ENCODE measurements at regions not wholly inside any gene's neighbourhood (a gene's known extent, or its start where the extent isn't known, plus 50 kb on each side); places are given as distances from the start of the nearest gene placed in this dataset.
"Not testable (repeated sequence)": the region's sequence is repeated elsewhere in the genome, so short reads cannot be mapped to it uniquely, and the experiment has no call there.

- H3K4me3 ChIP-seq (ENCODE audit: low read depth, low read length), result no peak overlapping the region
- TF ChIP-seq CTCF (IDR thresholded peaks at IDR 0.05; ENCODE audit: low read depth, low read length) (no peak), MAX (IDR thresholded peaks at IDR 0.05; ENCODE audit: low read depth, low read length) (no peak), POLR2A (IDR thresholded peaks at IDR 0.05; ENCODE audit: extremely low read depth, insufficient read length) (no peak)
Measured at GRCh38 chr2:186962085-186962747, 113.2 kb upstream of the ZSWIM2 start.

DNA sequence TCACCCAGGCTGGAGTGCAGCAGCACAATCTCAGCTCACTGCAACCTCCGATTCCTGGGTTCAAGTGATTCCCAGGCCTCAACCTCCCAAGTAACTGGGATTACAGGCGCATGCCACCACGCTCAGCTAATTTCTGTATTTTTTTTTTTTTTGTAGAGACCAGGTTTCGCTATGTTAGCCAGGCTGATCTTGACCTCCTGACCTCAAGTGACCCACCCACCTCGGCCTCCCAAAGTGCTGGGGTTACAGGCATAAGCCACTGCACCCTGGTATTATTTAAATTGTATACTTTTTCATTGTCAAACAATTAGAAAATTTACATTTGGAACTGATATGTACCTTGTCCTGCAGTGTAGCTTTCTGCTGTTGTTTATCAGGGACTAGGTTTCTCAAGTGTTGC, 111.3 kb upstream of the ZSWIM2 start:
- H3K4me3 ChIP-seq (ENCODE audit: low read depth, low read length); DNase-seq (ENCODE audit: low read depth): not testable (repeated sequence)

More at GRCh38 chr2:186962085-186962747, 113.2 kb upstream of the ZSWIM2 start:
- DNase-seq (ENCODE audit: low read depth), result no peak

- TF ChIP-seq MAX (IDR thresholded peaks at IDR 0.05; ENCODE audit: low read depth, low read length) (no peak), POLR2A (IDR thresholded peaks at IDR 0.05; ENCODE audit: extremely low read depth, insufficient read length) (no peak), CTCF (IDR thresholded peaks at IDR 0.05; ENCODE audit: low read depth, low read length) (no peak), MYC (IDR thresholded peaks at IDR 0.05; ENCODE audit: low read depth, low read length) (no peak)
- no peak overlapping the region for H3K4me3 ChIP-seq (ENCODE audit: low read depth, low read length)
- DNase-seq (ENCODE audit: low read depth), result no peak
Measured at GRCh38 chr2:186959486-186959885, 110.5 kb upstream of the ZSWIM2 start.

- DNase-seq (ENCODE audit: low read depth), result peak; percentile 8
- no peak for TF ChIP-seq POLR2A (IDR thresholded peaks at IDR 0.05; ENCODE audit: extremely low read depth, insufficient read length)
- TF ChIP-seq CTCF (IDR thresholded peaks at IDR 0.05; ENCODE audit: low read depth, low read length), result no peak
- no peak for TF ChIP-seq MAX (IDR thresholded peaks at IDR 0.05; ENCODE audit: low read depth, low read length)
- TF ChIP-seq MYC (IDR thresholded peaks at IDR 0.05; ENCODE audit: low read depth, low read length), result no peak
- H3K4me3 ChIP-seq (ENCODE audit: low read depth, low read length), result no peak overlapping the region
Measured at GRCh38 chr2:186950694-186951093, 101.7 kb upstream of the ZSWIM2 start.

GRCh38 chr2:186949726-186950256, 100.8 kb upstream of the ZSWIM2 start:
- H3K4me3 ChIP-seq (ENCODE audit: low read depth, low read length), result no peak overlapping the region
- no peak for DNase-seq (ENCODE audit: low read depth)
- TF ChIP-seq MAX (IDR thresholded peaks at IDR 0.05; ENCODE audit: low read depth, low read length) (no peak), CTCF (IDR thresholded peaks at IDR 0.05; ENCODE audit: low read depth, low read length) (no peak), MYC (IDR thresholded peaks at IDR 0.05; ENCODE audit: low read depth, low read length) (no peak), POLR2A (IDR thresholded peaks at IDR 0.05; ENCODE audit: extremely low read depth, insufficient read length) (no peak)

GRCh38 chr2:186947516-186947915, 98.5 kb upstream of the ZSWIM2 start:
- TF ChIP-seq MYC (IDR thresholded peaks at IDR 0.05; ENCODE audit: low read depth, low read length) (no peak), CTCF (IDR thresholded peaks at IDR 0.05; ENCODE audit: low read depth, low read length) (no peak)
- no peak overlapping the region for H3K4me3 ChIP-seq (ENCODE audit: low read depth, low read length)
- DNase-seq (ENCODE audit: low read depth), result no peak

Measured in NB4 (cell line).